ENCODE measurements at regions not wholly inside any gene's neighbourhood (a gene's known extent, or its start where the extent isn't known, plus 50 kb on each side); places are given as distances from the start of the nearest gene placed in this dataset.

DNA sequence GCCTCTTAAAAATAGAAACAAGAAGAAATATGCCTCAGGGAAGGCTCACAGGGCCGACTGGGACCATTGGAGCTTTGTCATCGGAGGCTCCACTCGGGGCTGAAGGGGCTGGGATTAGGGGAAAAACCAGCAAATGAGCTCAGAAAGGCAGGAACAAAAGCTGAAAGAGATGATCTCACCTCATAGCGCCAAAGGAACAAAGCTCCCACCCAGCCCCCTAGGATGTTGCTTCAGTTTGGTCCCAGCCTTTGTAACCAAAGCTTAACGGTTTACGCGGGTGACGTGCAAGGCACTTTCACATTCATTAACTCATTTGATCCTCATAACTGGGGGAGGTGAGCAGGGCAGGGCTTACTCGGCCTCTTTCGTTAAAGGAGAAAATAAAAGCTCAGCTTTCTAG lies 168.5 kb upstream of the DYNLRB2 start:
- TF ChIP-seq CTCF (IDR thresholded peaks at IDR 0.05), result no peak
- TF ChIP-seq POLR2AphosphoS5 (IDR thresholded peaks at IDR 0.05; ENCODE audit: low read depth, low read length), result no peak
- no peak for TF ChIP-seq REST (IDR thresholded peaks at IDR 0.05; ENCODE audit: insufficient read depth in 1 of 2, low read depth in 2 of 2, low read length in 1 of 2)
- no peak for TF ChIP-seq SIN3A (IDR thresholded peaks at IDR 0.05; ENCODE audit: borderline replicate concordance, insufficient read depth, low read depth, low read length)
- TF ChIP-seq TCF7L2 (IDR thresholded peaks at IDR 0.05; ENCODE audit: low read depth, low read length), result no peak
